GM23338 (cell line): ENCODE measurements at regions not wholly inside any gene's neighbourhood (a gene's known extent, or its start where the extent isn't known, plus 50 kb on each side); places are given as distances from the start of the nearest gene placed in this dataset.

Experiments
- CREB1 ChIP-seq: fragments of 250-450 bp; sonication (Bioruptor Pico); IDR thresholded peaks from 2 replicates; pipeline ENCODE4 v1.5.0; 2020; ENCODE audit warnings: low read depth, mild to moderate bottlenecking, moderate library complexity
- CTCF ChIP-seq, 2 experiments: fragments of 200-600 bp in 1 of 2; sonication (generic) in 1 of 2; conservative IDR thresholded peaks; 2 replicates each; pipeline versions ENCODE4 v1.5.1 to v1.6.1; 2016 to 2017; ENCODE audit warnings: antibody characterized with exemption in 2 of 2, low read depth in 2 of 2, mild to moderate bottlenecking in 2 of 2, moderate library complexity in 1 of 2
- ETS1 ChIP-seq: IDR thresholded peaks from 2 replicates; pipeline ENCODE4 v1.6.1; 2016; ENCODE audit warnings: antibody characterized with exemption
- EZH2 ChIP-seq: fragments of 200-600 bp; sonication (generic); IDR thresholded peaks from one replicate; pipeline ENCODE4 v1.8.0; 2017; ENCODE audit warnings: antibody characterized with exemption, mild to moderate bottlenecking, low read depth; ENCODE audit not compliant: unreplicated experiment
- EZH2phosphoT487 ChIP-seq: fragments of 200-600 bp; sonication (generic); IDR thresholded peaks from one replicate; pipeline ENCODE4 v1.8.1; 2018; ENCODE audit warnings: antibody characterized with exemption; ENCODE audit not compliant: unreplicated experiment
- NANOG ChIP-seq: IDR thresholded peaks from 2 replicates; pipeline ENCODE4 v1.6.1; 2016; ENCODE audit warnings: antibody characterized with exemption, borderline replicate concordance
- POLR2AphosphoS5 ChIP-seq: IDR thresholded peaks from 2 replicates; pipeline ENCODE4 v1.6.1; 2016; ENCODE audit warnings: antibody characterized with exemption, low read depth
- REST ChIP-seq: IDR thresholded peaks from one replicate; pipeline ENCODE4 v1.6.1; 2018; ENCODE audit warnings: antibody characterized with exemption; ENCODE audit not compliant: unreplicated experiment
- STAT1 ChIP-seq: IDR thresholded peaks from one replicate; pipeline ENCODE4 v1.6.1; 2016; ENCODE audit warnings: antibody characterized with exemption; ENCODE audit not compliant: unreplicated experiment
- ZNF331 ChIP-seq: fragments of 250-450 bp; sonication (Bioruptor Pico); IDR thresholded peaks from 2 replicates; pipeline ENCODE4 v1.5.0; 2020; ENCODE audit warnings: low read depth, mild to moderate bottlenecking, moderate library complexity

- TF ChIP-seq CTCF (conservative IDR thresholded peaks at IDR 0.05; ENCODE audit: low read depth in 2 of 2): no peak
- no peak for TF ChIP-seq EZH2
- no peak for TF ChIP-seq REST
- no peak for TF ChIP-seq ETS1
- no peak for TF ChIP-seq STAT1
- no peak for TF ChIP-seq POLR2AphosphoS5
- no peak for TF ChIP-seq CREB1 (CRISPR knock-in tag)
- no peak for TF ChIP-seq ZNF331 (CRISPR knock-in tag)
- no peak for TF ChIP-seq EZH2phosphoT487
- TF ChIP-seq NANOG: no peak
These were observed 70.8 kb downstream of the ZNF648 start for GRCh38 chr1:181990728-181991127.
